RWPE2 (cell line): ENCODE measurements at regions not wholly inside any gene's neighbourhood (a gene's known extent, or its start where the extent isn't known, plus 50 kb on each side); places are given as distances from the start of the nearest gene placed in this dataset.

Source experiments
- ATAC-seq: fragments of 200-7000 bp; cut with Tn5 transposase; 3 replicates; pipeline ENCODE4 v1.9.1; 2021; ENCODE audit warnings: low read depth
- DNase-seq: peaks from one replicate; pipeline ENCODE4 v3.0.0-alpha.2; 2020; ENCODE audit warnings: low spot score
- H3K27ac ChIP-seq: fragments of 450-650 bp; 2 replicates; pipeline ENCODE4 v1.5.1; 2017; ENCODE audit warnings: mild to moderate bottlenecking; ENCODE audit not compliant: poor library complexity, severe bottlenecking
- H3K27me3 ChIP-seq: fragments of 250-450 bp; sonication (Bioruptor Pico); 2 replicates; pipeline ENCODE4 v1.5.1; 2021; ENCODE audit warnings: mild to moderate bottlenecking, moderate library complexity; ENCODE audit not compliant: insufficient read depth, poor library complexity, severe bottlenecking
- H3K36me3 ChIP-seq: fragments of 250-450 bp; sonication (Bioruptor Pico); 2 replicates; pipeline ENCODE4 v1.5.1; 2020; ENCODE audit warnings: low read depth, mild to moderate bottlenecking, moderate library complexity
- H3K4me1 ChIP-seq: fragments of 250-450 bp; sonication (Bioruptor Pico); 2 replicates; pipeline ENCODE4 v1.5.1; 2021; ENCODE audit warnings: mild to moderate bottlenecking, moderate library complexity; ENCODE audit not compliant: insufficient read depth, poor library complexity, severe bottlenecking
- H3K4me3 ChIP-seq: fragments of 250-450 bp; sonication (Bioruptor Pico); 2 replicates; pipeline ENCODE4 v1.5.1; 2021; ENCODE audit warnings: mild to moderate bottlenecking, moderate library complexity; ENCODE audit not compliant: severe bottlenecking
- H3K9me3 ChIP-seq: fragments of 250-450 bp; sonication (Bioruptor Pico); 2 replicates; pipeline ENCODE4 v1.5.1; 2021; ENCODE audit warnings: mild to moderate bottlenecking, moderate library complexity; ENCODE audit not compliant: severe bottlenecking
- CTCF ChIP-seq: fragments of 450-650 bp; IDR thresholded peaks from one replicate; pipeline ENCODE4 v1.5.1; 2017; ENCODE audit warnings: mild to moderate bottlenecking, moderate library complexity; ENCODE audit not compliant: poor library complexity, severe bottlenecking

DNA sequence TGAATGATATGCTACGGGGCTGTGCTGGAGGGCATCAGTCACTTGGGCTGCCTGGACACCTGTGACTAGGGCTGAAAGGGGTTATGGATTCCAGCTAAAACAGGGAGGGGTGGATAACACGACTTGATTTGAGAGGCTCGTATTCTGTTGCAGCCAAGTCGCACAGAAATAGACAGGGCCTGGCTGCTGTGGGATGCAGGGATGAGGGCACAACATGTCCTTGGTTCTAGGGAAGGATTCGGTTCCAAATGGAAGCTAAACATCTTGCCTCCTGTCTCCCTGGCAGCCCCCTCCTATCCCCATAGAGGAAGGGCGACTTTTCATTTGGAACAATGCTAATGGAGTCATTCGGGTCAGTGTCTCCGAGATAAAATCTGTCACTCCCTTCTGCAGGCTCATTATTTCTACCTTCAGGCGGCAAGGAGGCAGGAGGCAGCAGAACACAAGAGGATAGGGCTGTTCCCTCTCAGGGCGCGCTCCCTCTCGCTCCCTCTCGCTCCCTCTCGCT, 433.8 kb upstream of the RBMS3 start:
- ATAC-seq (no peak), DNase-seq (no peak)
- Histone ChIP-seq H3K27me3 (no peaks in the 10 kb centered on the region), H3K4me1 (no peaks in the 10 kb centered on the region), H3K36me3 (no peaks in the 10 kb centered on the region), H3K9me3 (no peaks in the 10 kb centered on the region), H3K4me3 (no peak overlapping the region), H3K27ac (no peak overlapping the region)
- no peak for TF ChIP-seq CTCF

DNA sequence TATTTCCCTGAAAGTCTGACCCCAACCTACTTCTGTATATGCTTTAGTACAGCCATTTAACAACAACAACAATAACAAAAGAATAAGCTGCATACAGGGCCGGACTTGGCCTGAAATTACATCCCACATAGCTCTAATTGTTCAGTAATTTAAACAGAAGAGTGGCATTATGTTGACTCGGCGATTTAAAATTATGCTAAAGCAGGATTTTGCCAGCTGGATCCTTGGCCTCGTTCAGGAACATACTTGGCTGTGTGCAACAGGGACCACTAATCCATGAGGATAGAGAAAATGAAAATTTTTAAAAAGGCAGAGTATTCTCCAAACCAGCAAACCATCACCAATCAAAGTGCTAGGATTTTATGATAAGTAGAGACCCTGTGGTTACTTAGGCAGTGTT, 433.1 kb upstream of the RBMS3 start:
- H3K4me3 ChIP-seq, result no peak overlapping the region
- ATAC-seq (no peak), DNase-seq (no peak)
- no peaks in the 10 kb centered on the region for H3K27me3 ChIP-seq
- H3K9me3 ChIP-seq, result peaks cover 2% of the 10 kb centered on the region
- H3K4me1 ChIP-seq, result no peaks in the 10 kb centered on the region
- no peak for TF ChIP-seq CTCF
- no peaks in the 10 kb centered on the region for H3K36me3 ChIP-seq
- H3K27ac ChIP-seq, result no peak overlapping the region

DNA sequence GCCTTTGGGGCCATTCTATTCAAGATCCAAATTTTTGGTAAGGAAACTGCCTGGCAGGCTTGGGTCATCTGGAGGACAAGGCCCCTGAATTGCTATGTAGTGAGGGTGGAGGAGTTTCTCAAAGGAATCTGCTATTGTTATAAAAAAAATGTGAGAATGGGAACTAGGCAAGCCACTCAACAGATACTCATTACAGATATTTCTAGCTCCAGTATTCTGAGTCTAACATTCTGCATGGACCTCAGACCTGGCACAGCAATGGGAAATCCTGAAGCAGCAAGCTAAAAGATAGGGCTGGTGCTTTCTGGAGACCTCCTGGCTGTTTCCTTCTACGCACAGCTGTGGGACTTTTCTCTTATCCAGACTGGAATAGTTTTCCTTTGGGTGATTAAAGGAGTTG, 430.7 kb upstream of the RBMS3 start:
- Histone ChIP-seq H3K4me3 (no peak overlapping the region), H3K9me3 (peaks cover 2% of the 10 kb centered on the region), H3K4me1 (no peaks in the 10 kb centered on the region), H3K27me3 (no peaks in the 10 kb centered on the region), H3K36me3 (no peaks in the 10 kb centered on the region), H3K27ac (no peak overlapping the region)
- no peak for DNase-seq
- no peak for ATAC-seq
- TF ChIP-seq CTCF, result no peak

DNA sequence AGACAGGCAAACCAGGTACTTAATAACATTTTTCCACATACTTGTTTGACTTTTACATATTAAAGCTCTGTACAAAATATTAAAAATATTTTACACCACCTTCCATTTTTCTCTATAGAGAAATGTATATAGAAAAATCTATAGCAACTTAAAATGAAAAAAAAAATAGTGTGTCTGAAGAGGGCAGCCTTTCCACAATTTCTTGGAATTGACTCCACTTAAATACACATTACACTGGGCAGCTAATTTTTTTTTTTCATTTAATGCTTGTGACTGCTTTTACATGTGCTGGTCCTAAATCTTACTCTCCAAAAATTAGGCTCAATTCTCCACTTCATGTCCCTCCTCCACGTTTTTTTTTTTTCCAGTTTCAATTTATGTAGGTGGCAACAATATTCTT, 427.0 kb upstream of the RBMS3 start:
- no peak for ATAC-seq

More for the DNA sequence above, 427.0 kb upstream of the RBMS3 start:
- Histone ChIP-seq H3K4me1 (no peaks in the 10 kb centered on the region), H3K9me3 (peaks cover 2% of the 10 kb centered on the region), H3K36me3 (no peaks in the 10 kb centered on the region), H3K4me3 (no peak overlapping the region), H3K27me3 (no peaks in the 10 kb centered on the region), H3K27ac (no peak overlapping the region)
- no peak for DNase-seq
- TF ChIP-seq CTCF, result peak; percentile 54
